DMS114 treated with DMSO at 0.1 percent for 48 hours (cell line): ENCODE measurements at regions not wholly inside any gene's neighbourhood (a gene's known extent, or its start where the extent isn't known, plus 50 kb on each side); places are given as distances from the start of the nearest gene placed in this dataset.

Source experiments
- DNase-seq: peaks from one replicate; lab custom pipeline; 2025; ENCODE audit not compliant: unreplicated experiment; lab: John Stamatoyannopoulos, UW

DNA sequence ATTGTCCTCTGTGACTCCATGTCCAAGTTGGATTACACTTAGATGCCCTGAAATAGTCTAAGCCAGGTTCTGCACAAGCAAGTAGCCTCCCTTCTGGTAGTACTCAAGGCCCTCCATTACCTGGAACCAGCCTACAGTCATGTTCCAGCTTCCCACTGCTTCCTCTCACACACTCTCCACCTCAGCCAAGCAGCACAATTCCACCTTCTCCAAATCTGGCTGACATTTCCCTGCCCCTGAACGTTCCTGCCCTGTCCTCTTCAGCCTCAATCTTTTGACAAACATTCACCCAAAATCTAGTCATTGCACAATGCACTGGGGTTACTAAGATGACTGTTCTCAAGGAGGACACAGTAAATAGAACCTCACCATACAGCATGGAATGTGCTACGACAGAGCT lies 95.3 kb upstream of the KLHL29 start:
- DNase-seq, result no peak

DNA sequence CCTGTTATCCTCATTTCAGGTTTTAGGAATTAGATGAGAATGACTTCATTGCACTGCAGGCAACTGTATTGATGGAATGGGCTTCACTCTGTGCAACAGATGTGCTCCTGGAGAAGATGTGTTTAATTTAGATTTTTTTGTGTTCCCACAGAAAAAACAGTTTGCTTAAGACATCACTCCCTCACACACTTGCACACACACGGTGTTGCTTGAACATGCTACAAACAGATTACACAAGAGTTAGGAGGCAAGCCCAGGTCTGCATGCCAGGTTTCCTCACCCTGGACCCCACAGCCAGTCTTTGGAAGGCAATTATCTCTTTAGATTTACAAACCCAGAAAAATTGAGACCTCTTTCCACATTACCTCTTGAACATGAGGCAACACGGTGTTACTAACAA lies 93.7 kb upstream of the KLHL29 start:
- no peak for DNase-seq

DNA sequence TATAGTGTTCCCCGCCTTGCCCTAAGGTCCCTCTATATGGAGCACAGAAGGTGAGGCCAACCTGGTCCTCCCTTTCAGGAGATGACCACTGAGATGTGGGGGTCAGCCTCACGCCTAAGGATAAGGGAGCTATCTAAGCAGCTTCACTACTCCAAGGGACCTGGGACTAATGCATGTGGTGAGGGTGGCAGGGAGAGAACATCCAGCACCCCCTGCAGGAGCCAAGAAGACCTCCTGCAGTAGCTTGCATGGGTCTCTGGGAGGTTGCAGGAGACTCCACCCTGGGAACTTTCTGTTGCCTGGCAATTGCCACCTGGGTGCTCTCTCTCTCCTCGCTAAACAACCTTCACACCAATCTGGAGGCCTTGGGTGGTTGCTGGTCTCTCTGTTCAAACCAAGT lies 93.0 kb upstream of the KLHL29 start:
- no peak for DNase-seq

DNA sequence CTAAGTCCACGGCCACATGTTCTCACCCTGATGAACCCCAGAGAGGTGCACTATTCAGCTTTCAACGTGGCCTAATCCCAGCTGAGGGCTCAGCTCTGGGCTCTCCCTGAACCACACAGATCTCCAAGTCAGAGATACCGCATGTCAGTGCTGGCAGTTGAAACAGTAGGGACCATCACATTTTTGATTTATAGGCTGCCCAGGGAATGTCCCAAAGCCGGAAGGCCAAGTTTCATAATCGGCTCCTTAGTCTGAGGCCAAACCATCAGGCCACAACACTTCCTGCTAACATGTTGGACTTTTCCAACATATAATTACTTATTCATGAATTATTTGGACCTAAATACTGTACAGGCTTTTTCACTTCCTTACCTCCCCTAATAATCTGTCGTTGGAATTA lies 91.9 kb upstream of the KLHL29 start:
- no peak for DNase-seq

DNA sequence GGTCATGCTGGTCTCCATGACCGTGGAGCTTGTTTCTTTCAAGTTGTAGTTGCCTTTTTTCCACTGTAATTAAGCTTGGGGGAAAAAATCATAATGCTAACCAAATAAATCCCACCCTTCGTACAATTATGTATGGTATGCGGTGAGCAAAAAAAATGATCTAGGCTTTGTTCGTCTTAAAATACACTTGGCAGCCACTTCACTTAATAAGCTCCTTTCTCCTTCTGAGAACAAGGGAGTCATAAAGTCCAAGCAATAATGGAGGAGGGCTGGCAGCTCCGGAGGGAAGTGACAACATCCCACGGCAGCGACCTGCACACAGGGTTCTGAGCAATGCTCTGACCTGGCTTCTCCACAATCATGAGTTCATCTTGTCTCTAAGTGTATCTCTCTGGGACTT lies 91.2 kb upstream of the KLHL29 start:
- no peak for DNase-seq

DNA sequence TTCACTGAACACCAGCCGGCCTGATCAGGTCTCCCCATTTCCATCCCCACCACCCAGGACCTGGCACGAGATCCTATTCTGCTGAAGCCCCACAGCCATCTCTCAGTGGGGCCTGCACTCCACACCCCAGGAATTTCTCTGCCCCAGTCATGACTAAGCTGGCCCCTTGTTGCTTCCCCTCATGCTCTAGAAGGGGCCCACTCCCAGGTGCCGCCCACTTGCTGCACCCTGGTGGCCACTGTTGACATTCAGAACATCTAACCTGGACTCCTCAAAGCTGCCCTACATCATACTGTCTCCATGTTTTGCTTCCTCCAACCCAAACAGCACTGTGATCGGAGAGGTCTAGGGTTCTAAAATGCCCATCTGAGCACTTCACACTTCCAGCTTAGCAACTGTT lies 90.7 kb upstream of the KLHL29 start:
- no peak for DNase-seq

DNA sequence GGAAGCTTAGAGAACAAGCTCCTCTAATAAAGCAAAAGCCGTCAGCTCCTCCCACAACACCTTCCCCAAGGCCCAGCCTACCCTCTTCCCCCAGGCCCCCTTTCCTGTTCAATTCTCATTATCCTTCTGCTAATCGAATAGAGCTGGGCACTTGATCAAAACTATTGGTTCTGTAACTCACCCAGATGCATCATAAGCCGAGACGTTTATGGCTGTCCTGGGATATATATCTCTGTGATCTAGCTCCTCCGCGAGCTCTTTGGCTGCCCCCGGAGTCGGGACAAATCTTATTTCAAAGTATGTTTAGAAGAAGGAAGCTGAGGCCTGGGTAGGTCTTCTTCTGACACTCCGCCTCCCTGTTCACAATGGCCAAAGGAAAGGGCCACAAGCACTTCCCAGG lies 88.3 kb upstream of the KLHL29 start:
- DNase-seq, result no peak

DNA sequence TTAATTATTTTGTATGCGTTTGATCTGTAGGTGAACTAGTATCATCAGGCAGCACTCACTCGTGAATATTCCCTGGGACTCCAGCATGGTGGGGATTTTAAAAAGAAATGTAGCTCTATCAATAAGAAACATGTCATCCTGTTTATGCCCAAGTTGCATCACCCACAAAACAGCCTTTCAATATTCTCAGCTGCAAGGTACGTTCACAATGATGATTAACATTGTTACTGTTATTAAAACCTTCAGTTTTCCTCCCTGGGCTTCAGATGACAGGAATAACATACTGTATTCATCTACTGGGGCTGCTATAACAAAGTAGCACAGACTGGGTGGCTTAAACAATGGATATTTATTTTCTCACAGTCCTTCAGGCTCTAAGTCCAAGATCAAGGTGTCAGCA lies 87.9 kb upstream of the KLHL29 start:
- DNase-seq, result no peak

DNA sequence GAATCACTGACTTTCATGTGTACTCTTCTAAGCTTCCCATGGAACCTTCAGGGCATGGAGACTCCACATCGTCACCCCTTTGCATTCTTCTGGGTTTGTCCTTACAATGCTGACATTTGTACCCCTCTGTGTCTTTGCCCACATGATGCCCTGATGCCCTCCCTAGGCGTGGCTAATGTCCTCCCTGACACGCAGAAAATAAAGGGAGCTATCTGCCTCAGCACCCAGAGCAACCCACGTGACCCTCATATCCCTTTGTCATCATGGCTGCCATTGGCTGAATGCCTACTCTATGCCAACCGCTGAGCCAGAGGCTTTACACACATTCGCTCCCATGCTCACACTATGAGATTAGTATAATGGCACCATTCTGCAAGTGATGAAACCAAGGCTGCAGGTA lies 86.4 kb upstream of the KLHL29 start:
- DNase-seq, result no peak

DNA sequence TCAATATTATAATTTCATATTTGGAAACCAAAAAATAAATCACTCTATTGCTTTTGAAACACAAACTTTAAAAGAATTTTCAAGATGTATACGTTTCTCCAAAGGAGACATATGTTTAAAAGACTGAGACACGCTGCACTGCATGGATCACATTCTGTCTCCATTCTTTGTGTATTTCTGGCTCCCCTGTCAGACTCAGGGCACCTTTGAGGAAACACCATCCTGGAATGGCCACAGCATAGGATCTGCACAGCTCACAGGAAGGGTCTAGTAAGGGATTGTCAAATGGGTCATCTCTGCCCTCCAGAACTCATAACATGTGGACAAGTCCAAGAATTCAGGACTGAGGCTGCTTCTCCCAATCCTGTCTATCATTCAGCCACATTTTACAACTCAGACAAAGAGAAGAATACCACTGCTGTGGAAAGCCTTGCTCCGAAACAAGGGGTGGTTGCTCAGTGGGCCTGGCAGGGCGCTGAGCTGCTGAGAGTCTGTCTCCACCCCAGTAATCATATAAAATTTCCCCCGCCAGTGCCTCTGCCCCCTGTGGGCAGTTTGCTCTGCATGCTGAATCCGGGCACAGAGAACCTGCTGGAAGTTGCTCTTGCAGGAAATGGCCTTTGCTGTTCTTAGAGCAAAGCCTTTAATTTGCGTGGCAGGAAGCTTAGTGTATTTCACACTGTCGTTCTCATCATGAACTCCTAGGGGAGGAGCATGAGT lies 85.3 kb upstream of the KLHL29 start:
- DNase-seq, result no peak

DNA sequence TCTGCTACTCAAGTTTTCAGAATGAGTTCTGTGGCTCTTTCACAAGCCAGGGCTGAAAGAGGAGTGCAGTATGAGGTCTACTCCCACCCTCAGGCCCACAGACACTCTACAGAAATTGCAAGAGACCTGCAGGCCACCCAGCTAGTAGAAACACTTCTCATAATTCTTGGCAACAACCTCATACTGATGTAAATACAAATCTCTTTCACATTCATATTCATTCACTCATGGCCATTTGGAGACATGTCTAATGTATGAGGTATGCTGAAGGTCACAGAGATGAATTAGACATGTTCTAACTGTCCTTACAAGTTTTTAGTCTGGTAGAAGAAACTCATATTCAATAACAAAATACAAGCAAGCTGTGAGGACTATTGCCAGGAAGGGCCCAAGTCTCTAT lies 83.8 kb upstream of the KLHL29 start:
- no peak for DNase-seq

DNA sequence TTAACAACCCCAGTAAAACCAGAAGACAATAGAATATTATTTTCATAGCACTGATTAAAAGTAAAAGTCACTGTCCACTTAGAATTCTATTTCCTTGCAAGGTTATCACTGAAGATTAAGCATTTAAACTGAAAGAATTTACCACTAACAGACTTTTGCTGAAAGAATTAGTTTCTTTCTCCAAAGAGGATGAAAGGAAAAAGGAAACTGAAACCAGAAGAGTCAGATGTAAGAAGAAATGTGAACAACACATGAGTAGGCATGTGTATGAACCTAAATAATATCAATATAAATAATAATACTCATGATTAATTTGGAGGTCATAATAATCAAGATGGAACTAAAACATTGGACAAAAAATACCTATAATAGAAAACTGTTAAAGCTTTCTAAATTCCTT lies 82.4 kb upstream of the KLHL29 start:
- DNase-seq, result no peak

DNA sequence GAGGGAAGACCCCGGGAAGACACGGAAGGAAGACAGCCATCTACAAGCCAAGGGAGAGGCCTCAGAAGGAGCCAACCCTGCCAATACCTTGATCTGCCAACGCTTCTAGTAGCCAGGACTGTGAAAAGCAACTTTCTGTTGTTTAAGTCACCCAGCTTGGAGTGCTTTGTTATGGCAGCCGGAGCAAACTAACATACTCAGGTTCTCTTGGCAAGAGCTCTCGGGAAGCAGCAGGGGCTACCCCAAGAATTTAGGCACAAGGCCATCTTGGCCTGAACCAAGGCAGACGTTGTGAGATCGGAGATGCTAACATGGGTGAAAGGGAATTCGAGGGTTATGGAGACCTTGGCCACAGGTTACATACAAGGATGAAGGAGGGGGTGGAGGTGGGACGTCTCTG lies 78.6 kb upstream of the KLHL29 start:
- DNase-seq, result no peak

DNA sequence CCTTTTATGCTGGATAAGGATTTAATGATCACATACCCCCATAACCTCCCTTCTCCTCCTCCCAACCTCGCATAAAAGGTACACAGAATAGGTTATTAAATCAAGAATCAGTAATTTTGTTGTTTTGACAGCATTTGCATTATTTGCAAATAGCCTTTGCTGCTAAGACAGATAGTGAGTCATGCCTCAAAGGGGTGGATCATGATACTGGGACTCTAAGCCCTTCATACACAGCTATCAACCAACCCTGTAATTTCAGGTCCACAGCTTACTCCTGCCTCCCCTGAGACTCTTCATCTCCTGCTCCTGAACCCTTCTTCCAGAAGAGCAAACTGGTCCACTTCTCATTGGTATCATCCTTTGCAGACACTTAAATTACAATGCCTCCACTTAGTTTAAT lies 73.8 kb upstream of the KLHL29 start:
- no peak for DNase-seq

DNA sequence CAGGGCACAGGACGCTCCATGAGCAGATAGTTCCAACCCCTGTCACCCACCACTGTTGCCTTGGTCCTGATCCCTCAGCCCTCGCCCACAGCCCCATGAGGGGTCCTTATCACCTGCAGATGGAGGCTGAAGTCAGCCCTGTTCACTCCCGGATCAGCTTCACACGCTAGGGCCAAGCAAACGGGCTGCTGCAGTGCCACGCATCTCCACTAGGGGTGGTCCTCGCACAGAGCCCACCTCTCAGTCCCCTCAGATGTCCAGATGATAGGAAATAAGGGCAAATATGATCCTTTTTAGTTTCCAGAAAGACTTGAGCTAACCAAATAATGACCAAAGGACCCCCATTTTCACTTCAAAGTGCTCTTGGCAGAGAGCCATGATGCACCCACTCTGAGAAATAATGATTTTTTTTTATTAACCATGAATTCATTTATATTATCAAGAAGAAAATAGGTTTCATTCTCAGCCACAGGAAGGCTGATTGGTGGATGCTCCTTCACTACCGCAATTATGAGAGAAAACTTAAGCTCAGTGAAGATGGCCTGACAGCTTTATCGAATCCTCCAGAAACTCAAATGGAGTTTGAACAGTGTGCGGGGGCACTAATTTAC lies 71.9 kb upstream of the KLHL29 start:
- no peak for DNase-seq

DNA sequence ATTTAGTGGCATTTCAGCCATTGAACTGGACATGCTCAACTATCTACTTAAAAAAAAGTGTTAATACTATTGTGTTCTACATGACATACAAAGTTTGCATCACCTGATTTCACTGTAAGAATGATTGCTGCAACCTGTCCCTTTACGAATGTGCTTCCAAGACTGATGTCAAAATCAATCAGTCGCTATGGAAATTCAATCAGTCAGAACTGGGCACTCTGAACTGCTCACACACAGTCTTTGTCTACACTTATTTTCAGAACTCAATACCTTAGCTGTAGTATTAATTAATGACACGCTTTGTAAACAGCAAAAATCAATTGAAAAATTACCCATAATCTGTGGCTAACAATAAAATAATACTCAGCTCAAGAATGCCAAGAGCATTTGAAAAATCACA lies 70.3 kb upstream of the KLHL29 start:
- no peak for DNase-seq

DNA sequence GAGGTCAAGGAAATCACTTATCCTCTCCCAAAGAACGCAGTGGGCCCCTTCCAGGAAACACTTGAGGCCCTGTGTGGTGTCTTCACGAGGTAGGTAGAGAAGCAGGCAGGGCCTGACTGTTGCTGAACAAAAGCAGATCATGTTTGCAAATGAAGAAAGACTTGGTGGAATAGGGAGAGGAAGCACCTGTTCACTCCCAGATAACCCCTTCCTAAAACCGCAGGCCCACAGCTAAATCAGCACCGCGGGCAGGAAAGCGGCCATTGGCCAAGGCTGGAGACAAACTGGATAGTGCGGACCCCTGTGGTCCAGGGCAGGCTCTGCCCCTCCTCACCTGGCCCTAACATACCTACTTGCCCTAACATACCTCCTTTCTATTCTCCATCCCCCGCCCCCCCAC lies 64.9 kb upstream of the KLHL29 start:
- no peak for DNase-seq

DNA sequence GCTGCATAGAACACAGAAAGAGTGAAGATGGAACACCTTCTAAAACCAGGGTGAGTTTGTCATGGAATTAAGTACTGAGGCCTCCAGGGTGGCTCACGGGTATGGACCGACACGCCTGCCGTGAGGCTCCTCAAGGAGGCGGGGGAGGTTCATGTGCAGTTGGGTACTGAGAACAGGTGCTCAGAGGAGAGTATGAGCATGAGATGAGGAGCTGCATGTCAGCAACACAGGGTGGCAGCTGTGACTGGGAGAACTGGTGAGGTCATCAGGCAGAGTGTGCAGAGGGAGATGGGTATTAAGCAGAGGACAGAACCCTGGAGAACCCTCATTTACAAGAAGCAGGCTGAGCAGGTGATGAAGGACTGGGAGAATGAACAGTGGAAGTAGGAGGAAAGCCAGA lies 63.2 kb upstream of the KLHL29 start:
- no peak for DNase-seq

DNA sequence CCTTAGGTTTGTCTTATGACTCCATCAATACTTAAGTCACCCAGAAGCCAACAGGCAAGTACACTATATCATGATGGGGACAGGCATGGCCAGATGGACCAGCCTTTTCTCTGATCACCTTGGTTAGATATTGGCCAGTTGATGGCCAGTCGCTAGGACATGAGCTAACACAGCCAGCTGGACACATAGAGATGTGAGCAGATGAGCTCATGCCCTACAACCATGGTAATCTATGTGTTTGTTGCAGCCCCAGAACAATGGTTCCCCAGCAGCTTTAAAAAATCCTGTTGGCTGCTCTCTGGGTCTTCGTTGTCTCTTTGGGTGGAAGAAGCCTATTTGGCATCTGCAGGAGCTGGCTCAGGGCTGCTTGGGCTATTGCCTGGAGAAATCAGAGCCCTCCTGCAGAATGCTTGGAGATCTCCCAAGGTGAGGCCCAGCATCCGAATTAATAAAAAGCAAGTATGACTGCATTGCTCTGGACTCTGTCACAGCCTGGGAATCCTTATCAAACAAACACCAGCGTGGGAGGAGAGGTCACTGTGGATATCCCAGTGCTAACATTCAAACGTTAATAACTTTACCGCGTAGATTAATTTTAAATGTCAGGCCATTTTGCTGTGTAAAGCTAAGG lies 62.3 kb upstream of the KLHL29 start:
- DNase-seq, result no peak

DNA sequence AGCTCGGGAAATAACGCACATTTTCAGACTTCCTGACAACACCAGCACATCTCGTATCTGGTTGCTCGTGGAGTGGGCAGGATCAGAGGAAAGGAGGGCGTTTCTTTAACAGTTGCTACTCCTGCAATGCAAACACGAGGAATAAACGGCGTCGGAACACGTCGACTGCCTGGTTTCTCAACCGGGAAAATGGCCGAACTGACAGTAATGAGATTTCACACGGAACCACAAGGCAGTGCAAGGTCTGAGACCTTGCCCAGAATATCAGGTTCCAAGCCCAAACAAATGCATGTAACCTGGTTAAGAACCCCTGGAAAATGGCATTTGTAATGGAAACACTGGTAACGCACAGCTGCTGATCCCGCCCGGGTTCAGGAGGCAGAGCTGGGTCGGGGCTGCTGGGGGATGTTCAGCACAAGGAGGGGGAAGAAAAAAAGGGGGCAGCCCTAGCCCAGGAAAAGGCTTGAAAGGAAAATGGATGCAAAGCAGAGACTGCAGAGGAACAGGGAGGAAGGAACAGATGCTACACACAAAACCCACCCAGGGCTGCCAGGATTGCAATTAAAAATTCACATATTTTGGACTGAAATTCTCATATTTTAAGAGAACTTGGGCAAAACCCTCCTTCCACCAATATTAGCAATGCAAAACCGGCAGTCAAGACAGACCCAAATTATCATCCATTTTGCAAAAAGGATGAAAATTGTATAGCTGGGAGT lies 61.6 kb upstream of the KLHL29 start:
- no peak for DNase-seq

DNA sequence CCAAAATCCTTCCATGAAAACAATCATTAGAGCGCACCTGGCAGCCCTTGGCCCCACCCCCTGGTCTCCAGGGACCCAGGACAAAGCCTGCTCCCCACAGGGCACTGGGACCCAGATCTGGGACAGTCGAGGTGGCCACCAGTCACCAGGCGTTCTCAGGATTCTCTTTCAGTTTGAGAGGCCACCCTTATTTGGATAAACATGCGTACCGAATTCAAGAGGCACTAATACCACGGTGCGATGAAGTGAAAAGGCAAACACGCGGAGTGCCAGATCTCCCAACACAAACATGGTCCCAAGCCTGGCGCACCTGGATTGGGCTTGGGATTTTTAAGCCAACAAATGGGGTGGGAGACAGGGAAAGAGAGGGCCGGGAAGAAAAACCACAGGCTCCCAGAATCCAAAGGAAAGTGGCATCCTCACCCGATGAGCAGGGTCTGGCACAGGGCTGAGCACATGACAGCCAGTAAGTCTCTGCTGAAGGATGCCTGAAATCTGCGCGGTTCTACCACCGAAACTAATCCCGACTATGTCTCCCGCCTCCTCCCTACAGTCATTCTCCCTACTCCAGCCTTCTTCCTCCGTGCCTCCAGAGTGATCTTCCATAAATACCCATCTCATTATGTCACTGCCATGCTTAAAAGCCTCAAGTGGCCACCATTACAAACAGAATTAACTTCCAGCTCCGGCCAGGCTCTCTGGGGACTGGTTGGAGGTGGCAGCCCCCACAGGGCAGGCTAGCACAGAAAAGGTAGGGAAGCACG lies 60.9 kb upstream of the KLHL29 start:
- no peak for DNase-seq
